ENCODE measurements at regions not wholly inside any gene's neighbourhood (a gene's known extent, or its start where the extent isn't known, plus 50 kb on each side); places are given as distances from the start of the nearest gene placed in this dataset.

GRCh38 chr13:47679401-47679800, 321.7 kb downstream of the SUCLA2 start:
- TF ChIP-seq, protein P1, sequence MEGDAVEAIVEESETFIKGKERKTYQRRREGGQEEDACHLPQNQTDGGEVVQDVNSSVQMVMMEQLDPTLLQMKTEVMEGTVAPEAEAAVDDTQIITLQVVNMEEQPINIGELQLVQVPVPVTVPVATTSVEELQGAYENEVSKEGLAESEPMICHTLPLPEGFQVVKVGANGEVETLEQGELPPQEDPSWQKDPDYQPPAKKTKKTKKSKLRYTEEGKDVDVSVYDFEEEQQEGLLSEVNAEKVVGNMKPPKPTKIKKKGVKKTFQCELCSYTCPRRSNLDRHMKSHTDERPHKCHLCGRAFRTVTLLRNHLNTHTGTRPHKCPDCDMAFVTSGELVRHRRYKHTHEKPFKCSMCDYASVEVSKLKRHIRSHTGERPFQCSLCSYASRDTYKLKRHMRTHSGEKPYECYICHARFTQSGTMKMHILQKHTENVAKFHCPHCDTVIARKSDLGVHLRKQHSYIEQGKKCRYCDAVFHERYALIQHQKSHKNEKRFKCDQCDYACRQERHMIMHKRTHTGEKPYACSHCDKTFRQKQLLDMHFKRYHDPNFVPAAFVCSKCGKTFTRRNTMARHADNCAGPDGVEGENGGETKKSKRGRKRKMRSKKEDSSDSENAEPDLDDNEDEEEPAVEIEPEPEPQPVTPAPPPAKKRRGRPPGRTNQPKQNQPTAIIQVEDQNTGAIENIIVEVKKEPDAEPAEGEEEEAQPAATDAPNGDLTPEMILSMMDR (IDR thresholded peaks at IDR 0.05; ENCODE audit: insufficient read depth, low read length, poor library complexity, severe bottlenecking) = no peak
- no peak for TF ChIP-seq EZH2phosphoT487 (conservative IDR thresholded peaks at IDR 0.05; ENCODE audit: low read length)
